ENCODE measurements at regions not wholly inside any gene's neighbourhood (a gene's known extent, or its start where the extent isn't known, plus 50 kb on each side); places are given as distances from the start of the nearest gene placed in this dataset.

DNA sequence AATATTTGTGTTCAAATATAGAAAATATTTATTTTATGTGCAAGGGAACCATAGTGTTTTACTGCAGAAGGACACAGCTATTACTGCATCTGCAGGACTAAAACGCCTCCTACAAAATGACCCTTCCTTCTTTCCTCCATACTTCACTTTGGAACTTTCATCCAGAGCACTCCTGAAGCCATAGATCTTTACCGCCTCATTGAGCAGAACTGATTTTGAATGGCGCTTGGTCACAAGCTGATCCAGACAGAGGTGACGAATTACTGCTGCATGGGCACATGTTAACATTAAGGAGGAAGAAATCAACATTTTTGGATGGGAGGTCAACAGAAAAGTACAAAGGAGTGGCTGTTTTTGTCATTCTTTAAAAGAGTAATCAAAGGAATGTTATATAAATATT is 931.6 kb downstream of the NCAM2 start:
- TF ChIP-seq, protein P1, sequence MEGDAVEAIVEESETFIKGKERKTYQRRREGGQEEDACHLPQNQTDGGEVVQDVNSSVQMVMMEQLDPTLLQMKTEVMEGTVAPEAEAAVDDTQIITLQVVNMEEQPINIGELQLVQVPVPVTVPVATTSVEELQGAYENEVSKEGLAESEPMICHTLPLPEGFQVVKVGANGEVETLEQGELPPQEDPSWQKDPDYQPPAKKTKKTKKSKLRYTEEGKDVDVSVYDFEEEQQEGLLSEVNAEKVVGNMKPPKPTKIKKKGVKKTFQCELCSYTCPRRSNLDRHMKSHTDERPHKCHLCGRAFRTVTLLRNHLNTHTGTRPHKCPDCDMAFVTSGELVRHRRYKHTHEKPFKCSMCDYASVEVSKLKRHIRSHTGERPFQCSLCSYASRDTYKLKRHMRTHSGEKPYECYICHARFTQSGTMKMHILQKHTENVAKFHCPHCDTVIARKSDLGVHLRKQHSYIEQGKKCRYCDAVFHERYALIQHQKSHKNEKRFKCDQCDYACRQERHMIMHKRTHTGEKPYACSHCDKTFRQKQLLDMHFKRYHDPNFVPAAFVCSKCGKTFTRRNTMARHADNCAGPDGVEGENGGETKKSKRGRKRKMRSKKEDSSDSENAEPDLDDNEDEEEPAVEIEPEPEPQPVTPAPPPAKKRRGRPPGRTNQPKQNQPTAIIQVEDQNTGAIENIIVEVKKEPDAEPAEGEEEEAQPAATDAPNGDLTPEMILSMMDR (IDR thresholded peaks at IDR 0.05; ENCODE audit: low read depth, low read length): no peak
- H3K4me3 ChIP-seq (ENCODE audit: low read depth, low read length): no peak overlapping the region

- H3K4me3 ChIP-seq (ENCODE audit: low read depth, low read length): no peak overlapping the region
Observed at GRCh38 chr21:21952566-21952965, 954.4 kb downstream of the NCAM2 start.

GRCh38 chr21:21955204-21955603 is 957.0 kb downstream of the NCAM2 start:
- TF ChIP-seq, protein P1 (IDR thresholded peaks at IDR 0.05; ENCODE audit: low read depth, low read length): no peak
- no peak overlapping the region for H3K4me3 ChIP-seq (ENCODE audit: low read depth, low read length)

More at GRCh38 chr21:21952566-21952965, 954.4 kb downstream of the NCAM2 start:
- TF ChIP-seq, protein P1 (IDR thresholded peaks at IDR 0.05; ENCODE audit: low read depth, low read length): no peak

GRCh38 chr21:21957490-21957889 is 959.3 kb downstream of the NCAM2 start:
- TF ChIP-seq, protein P1 (IDR thresholded peaks at IDR 0.05; ENCODE audit: low read depth, low read length): no peak
- no peak overlapping the region for H3K4me3 ChIP-seq (ENCODE audit: low read depth, low read length)

- H3K4me3 ChIP-seq (ENCODE audit: low read depth, low read length): no peak overlapping the region
- TF ChIP-seq, protein P1 (IDR thresholded peaks at IDR 0.05; ENCODE audit: low read depth, low read length): no peak
Observed at GRCh38 chr21:21963911-21964310, 965.7 kb downstream of the NCAM2 start.

GRCh38 chr21:21968810-21969209 is 970.6 kb downstream of the NCAM2 start:
- no peak overlapping the region for H3K4me3 ChIP-seq (ENCODE audit: low read depth, low read length)
- TF ChIP-seq, protein P1 (IDR thresholded peaks at IDR 0.05; ENCODE audit: low read depth, low read length): no peak

DNA sequence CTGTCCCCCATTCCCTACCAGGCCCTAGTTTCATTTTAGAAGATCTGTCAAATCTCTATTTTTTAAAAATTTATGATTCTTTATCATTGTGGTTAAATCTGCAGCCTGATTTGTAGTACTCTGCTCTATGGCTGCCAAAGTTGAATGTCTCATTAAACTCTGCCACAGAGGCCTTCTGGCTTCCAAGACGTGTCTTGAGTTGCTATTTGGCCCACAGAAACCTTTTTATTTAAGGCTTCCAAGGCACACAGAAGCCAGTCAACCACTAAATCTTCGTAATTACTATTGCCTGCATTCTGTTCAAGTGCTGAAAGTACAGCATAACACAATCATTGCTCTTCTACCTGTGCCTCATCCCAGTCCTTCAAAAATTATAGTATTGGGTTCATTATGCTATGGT is 971.0 kb downstream of the NCAM2 start:
- TF ChIP-seq, protein P1 (IDR thresholded peaks at IDR 0.05; ENCODE audit: low read depth, low read length): no peak
- no peak overlapping the region for H3K4me3 ChIP-seq (ENCODE audit: low read depth, low read length)

All from WI38 (cell line).